ENCODE measurements at regions not wholly inside any gene's neighbourhood (a gene's known extent, or its start where the extent isn't known, plus 50 kb on each side); places are given as distances from the start of the nearest gene placed in this dataset.
"Not testable (repeated sequence)": the region's sequence is repeated elsewhere in the genome, so short reads cannot be mapped to it uniquely, and the experiment has no call there.

GRCh38 chr11:25252854-25253253 lies 756.0 kb downstream of the LUZP2 start:
- H3K36me3 Mint-ChIP-seq (ENCODE audit: unreplicated experiment) = no peaks in the 10 kb centered on the region
- H3K4me3 Mint-ChIP-seq (ENCODE audit: unreplicated experiment) = no peak overlapping the region
- TF ChIP-seq, protein P1, sequence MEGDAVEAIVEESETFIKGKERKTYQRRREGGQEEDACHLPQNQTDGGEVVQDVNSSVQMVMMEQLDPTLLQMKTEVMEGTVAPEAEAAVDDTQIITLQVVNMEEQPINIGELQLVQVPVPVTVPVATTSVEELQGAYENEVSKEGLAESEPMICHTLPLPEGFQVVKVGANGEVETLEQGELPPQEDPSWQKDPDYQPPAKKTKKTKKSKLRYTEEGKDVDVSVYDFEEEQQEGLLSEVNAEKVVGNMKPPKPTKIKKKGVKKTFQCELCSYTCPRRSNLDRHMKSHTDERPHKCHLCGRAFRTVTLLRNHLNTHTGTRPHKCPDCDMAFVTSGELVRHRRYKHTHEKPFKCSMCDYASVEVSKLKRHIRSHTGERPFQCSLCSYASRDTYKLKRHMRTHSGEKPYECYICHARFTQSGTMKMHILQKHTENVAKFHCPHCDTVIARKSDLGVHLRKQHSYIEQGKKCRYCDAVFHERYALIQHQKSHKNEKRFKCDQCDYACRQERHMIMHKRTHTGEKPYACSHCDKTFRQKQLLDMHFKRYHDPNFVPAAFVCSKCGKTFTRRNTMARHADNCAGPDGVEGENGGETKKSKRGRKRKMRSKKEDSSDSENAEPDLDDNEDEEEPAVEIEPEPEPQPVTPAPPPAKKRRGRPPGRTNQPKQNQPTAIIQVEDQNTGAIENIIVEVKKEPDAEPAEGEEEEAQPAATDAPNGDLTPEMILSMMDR (IDR thresholded peaks at IDR 0.05; ENCODE audit: partially characterized antibody, unreplicated experiment) = no peak
- no peaks in the 10 kb centered on the region for H3K27me3 Mint-ChIP-seq (ENCODE audit: unreplicated experiment)
- H3K4me1 Mint-ChIP-seq (ENCODE audit: low read depth, unreplicated experiment) = no peaks in the 10 kb centered on the region
- no peak for DNase-seq
- H3K9me3 Mint-ChIP-seq (ENCODE audit: unreplicated experiment) = no peaks in the 10 kb centered on the region
- no peak overlapping the region for H3K27ac Mint-ChIP-seq (ENCODE audit: unreplicated experiment)

GRCh38 chr11:25263861-25264260 lies 767.0 kb downstream of the LUZP2 start:
- not testable (repeated sequence) for H3K4me1 Mint-ChIP-seq (ENCODE audit: low read depth, unreplicated experiment); H3K36me3 Mint-ChIP-seq (ENCODE audit: unreplicated experiment); H3K27me3 Mint-ChIP-seq (ENCODE audit: unreplicated experiment); H3K9me3 Mint-ChIP-seq (ENCODE audit: unreplicated experiment); H3K27ac Mint-ChIP-seq (ENCODE audit: unreplicated experiment); H3K4me3 Mint-ChIP-seq (ENCODE audit: unreplicated experiment); DNase-seq

DNA sequence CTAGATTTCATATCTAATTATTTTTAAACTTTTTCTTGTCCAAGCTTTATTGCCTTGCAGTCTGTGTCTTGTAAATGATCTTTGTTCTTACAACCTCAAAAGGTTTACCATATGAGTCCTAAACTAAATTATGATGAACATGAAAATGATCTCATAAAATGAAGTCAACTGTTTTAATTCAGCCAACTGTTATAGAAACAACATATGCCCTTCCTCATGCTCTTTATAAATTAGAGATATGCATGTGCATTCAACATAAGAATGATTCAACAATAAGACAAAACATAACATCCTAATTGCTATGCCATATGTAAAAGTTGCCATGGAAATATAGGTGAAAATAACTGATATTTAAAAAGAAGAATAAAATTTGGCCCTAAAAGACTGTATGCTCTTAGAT lies 774.4 kb downstream of the LUZP2 start:
- Mint-ChIP-seq H3K27ac (ENCODE audit: unreplicated experiment) (no peak overlapping the region), H3K4me1 (ENCODE audit: low read depth, unreplicated experiment) (no peaks in the 10 kb centered on the region), H3K9me3 (ENCODE audit: unreplicated experiment) (peaks cover 2% of the 10 kb centered on the region), H3K36me3 (ENCODE audit: unreplicated experiment) (no peaks in the 10 kb centered on the region), H3K27me3 (ENCODE audit: unreplicated experiment) (no peaks in the 10 kb centered on the region), H3K4me3 (ENCODE audit: unreplicated experiment) (no peak overlapping the region)
- TF ChIP-seq, protein P1 (IDR thresholded peaks at IDR 0.05; ENCODE audit: partially characterized antibody, unreplicated experiment) = no peak
- DNase-seq = no peak

DNA sequence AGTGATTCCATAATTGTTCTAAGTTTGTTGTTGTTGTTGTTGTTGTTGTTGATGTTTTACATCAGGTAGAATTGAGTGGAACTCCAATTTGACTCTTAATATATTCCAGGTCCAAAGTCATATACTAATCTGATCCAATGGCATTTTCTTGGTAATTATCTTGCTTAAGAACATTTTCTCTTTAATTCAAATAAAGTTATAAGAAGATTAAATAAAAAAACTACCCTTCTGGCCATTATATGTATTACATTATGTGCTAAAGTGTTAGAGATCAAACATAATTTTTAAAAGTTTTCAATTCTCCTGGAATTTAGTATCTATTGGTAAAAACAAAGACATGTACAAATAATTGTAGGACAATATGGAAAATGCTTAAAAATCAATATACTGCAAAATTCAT lies 775.4 kb downstream of the LUZP2 start:
- H3K27ac Mint-ChIP-seq (ENCODE audit: unreplicated experiment) = no peak overlapping the region
- TF ChIP-seq, protein P1 (IDR thresholded peaks at IDR 0.05; ENCODE audit: partially characterized antibody, unreplicated experiment) = peak; percentile 24
- H3K27me3 Mint-ChIP-seq (ENCODE audit: unreplicated experiment) = no peaks in the 10 kb centered on the region
- H3K4me1 Mint-ChIP-seq (ENCODE audit: low read depth, unreplicated experiment) = no peaks in the 10 kb centered on the region
- peaks cover 2% of the 10 kb centered on the region for H3K9me3 Mint-ChIP-seq (ENCODE audit: unreplicated experiment)
- no peak overlapping the region for H3K4me3 Mint-ChIP-seq (ENCODE audit: unreplicated experiment)
- no peaks in the 10 kb centered on the region for H3K36me3 Mint-ChIP-seq (ENCODE audit: unreplicated experiment)
- no peak for DNase-seq

- not testable (repeated sequence) for H3K36me3 Mint-ChIP-seq (ENCODE audit: unreplicated experiment); H3K27ac Mint-ChIP-seq (ENCODE audit: unreplicated experiment); H3K27me3 Mint-ChIP-seq (ENCODE audit: unreplicated experiment); H3K4me3 Mint-ChIP-seq (ENCODE audit: unreplicated experiment); DNase-seq; H3K4me1 Mint-ChIP-seq (ENCODE audit: low read depth, unreplicated experiment); H3K9me3 Mint-ChIP-seq (ENCODE audit: unreplicated experiment)
Observed at GRCh38 chr11:25280821-25281220, 784.0 kb downstream of the LUZP2 start.

GRCh38 chr11:25293166-25293565 lies 796.3 kb downstream of the LUZP2 start:
- H3K36me3 Mint-ChIP-seq (ENCODE audit: unreplicated experiment) = no peaks in the 10 kb centered on the region
- TF ChIP-seq, protein P1 (IDR thresholded peaks at IDR 0.05; ENCODE audit: partially characterized antibody, unreplicated experiment) = no peak
- no peak overlapping the region for H3K27ac Mint-ChIP-seq (ENCODE audit: unreplicated experiment)
- H3K27me3 Mint-ChIP-seq (ENCODE audit: unreplicated experiment) = no peaks in the 10 kb centered on the region
- DNase-seq = no peak
- no peak overlapping the region for H3K4me3 Mint-ChIP-seq (ENCODE audit: unreplicated experiment)
- H3K9me3 Mint-ChIP-seq (ENCODE audit: unreplicated experiment) = no peaks in the 10 kb centered on the region
- no peaks in the 10 kb centered on the region for H3K4me1 Mint-ChIP-seq (ENCODE audit: low read depth, unreplicated experiment)
